ENCODE measurements at regions not wholly inside any gene's neighbourhood (a gene's known extent, or its start where the extent isn't known, plus 50 kb on each side); places are given as distances from the start of the nearest gene placed in this dataset.

GRCh38 chr4:154047733-154048132, 258.9 kb upstream of the SFRP2 start:
- TF ChIP-seq CTCF (IDR thresholded peaks at IDR 0.05; ENCODE audit: insufficient read depth in 1 of 2, low read depth in 1 of 2, low read length in 1 of 2, severe bottlenecking in 1 of 2, unreplicated experiment in 1 of 2): no peak
- Histone ChIP-seq H3K4me3 (ENCODE audit: low read depth, low read length) (no peak overlapping the region), H3K9me3 (no peaks in the 10 kb centered on the region), H3K4me1 (no peaks in the 10 kb centered on the region), H3K36me3 (ENCODE audit: control insufficient read depth, insufficient read depth, low read length) (no peaks in the 10 kb centered on the region), H3K27me3 (replicated peaks; ENCODE audit: control insufficient read depth, insufficient read depth, low read length) (no peaks in the 10 kb centered on the region)
- CTCF ChIA-PET: no interaction called here
- intact Hi-C loops (cut with micrococcal nuclease; ENCODE audit: unreplicated experiment): no loop called here
- no peak for DNase-seq
- H3K27me3 Mint-ChIP-seq (ENCODE audit: insufficient read depth, unreplicated experiment): peaks cover 4% of the 10 kb centered on the region
- H3K4me3 Mint-ChIP-seq (ENCODE audit: unreplicated experiment): no peak overlapping the region
- no peaks in the 10 kb centered on the region for H3K4me1 Mint-ChIP-seq (ENCODE audit: low read depth, unreplicated experiment)
- H3K36me3 Mint-ChIP-seq (ENCODE audit: insufficient read depth, unreplicated experiment): no peaks in the 10 kb centered on the region
- no peak overlapping the region for H3K27ac Mint-ChIP-seq (ENCODE audit: unreplicated experiment)
- POLR2A ChIA-PET: no interaction called here
- no TSS peak for BruUV-seq (replicated peaks)
- peaks cover 10% of the 10 kb centered on the region for H3K9me3 Mint-ChIP-seq (ENCODE audit: unreplicated experiment)

GRCh38 chr4:154044742-154045485, 256.0 kb upstream of the SFRP2 start:
- CTCF ChIA-PET: no interaction called here
- no peak for TF ChIP-seq CTCF (IDR thresholded peaks at IDR 0.05; ENCODE audit: insufficient read depth in 1 of 2, low read depth in 1 of 2, low read length in 1 of 2, severe bottlenecking in 1 of 2, unreplicated experiment in 1 of 2)
- no peaks in the 10 kb centered on the region for H3K9me3 ChIP-seq
- Mint-ChIP-seq H3K4me1 (ENCODE audit: low read depth, unreplicated experiment) (no peaks in the 10 kb centered on the region), H3K27me3 (ENCODE audit: insufficient read depth, unreplicated experiment) (peaks cover 4% of the 10 kb centered on the region), H3K36me3 (ENCODE audit: insufficient read depth, unreplicated experiment) (no peaks in the 10 kb centered on the region), H3K4me3 (ENCODE audit: unreplicated experiment) (no peak overlapping the region), H3K9me3 (ENCODE audit: unreplicated experiment) (no peaks in the 10 kb centered on the region), H3K27ac (ENCODE audit: unreplicated experiment) (no peak overlapping the region)
- no peaks in the 10 kb centered on the region for H3K27me3 ChIP-seq (replicated peaks; ENCODE audit: control insufficient read depth, insufficient read depth, low read length)
- DNase-seq: no peak
- POLR2A ChIA-PET: no interaction called here
- no peaks in the 10 kb centered on the region for H3K4me1 ChIP-seq
- no TSS peak for BruUV-seq (replicated peaks)
- no peaks in the 10 kb centered on the region for H3K36me3 ChIP-seq (ENCODE audit: control insufficient read depth, insufficient read depth, low read length)
- no peak overlapping the region for H3K4me3 ChIP-seq (ENCODE audit: low read depth, low read length)
- intact Hi-C loops (cut with micrococcal nuclease; ENCODE audit: unreplicated experiment): no loop called here

- Mint-ChIP-seq H3K27ac (ENCODE audit: unreplicated experiment) (no peak overlapping the region), H3K4me1 (ENCODE audit: low read depth, unreplicated experiment) (no peaks in the 10 kb centered on the region), H3K4me3 (ENCODE audit: unreplicated experiment) (no peak overlapping the region), H3K9me3 (ENCODE audit: unreplicated experiment) (no peaks in the 10 kb centered on the region), H3K36me3 (ENCODE audit: insufficient read depth, unreplicated experiment) (no peaks in the 10 kb centered on the region), H3K27me3 (ENCODE audit: insufficient read depth, unreplicated experiment) (peaks cover 4% of the 10 kb centered on the region)
- no peaks in the 10 kb centered on the region for H3K27me3 ChIP-seq (replicated peaks; ENCODE audit: control insufficient read depth, insufficient read depth, low read length)
- TF ChIP-seq CTCF (IDR thresholded peaks at IDR 0.05; ENCODE audit: insufficient read depth in 1 of 2, low read depth in 1 of 2, low read length in 1 of 2, severe bottlenecking in 1 of 2, unreplicated experiment in 1 of 2): no peak
- ChIA-PET CTCF (no interaction called here), POLR2A (no interaction called here)
- DNase-seq: no peak
- BruUV-seq (replicated peaks): no TSS peak
- H3K36me3 ChIP-seq (ENCODE audit: control insufficient read depth, insufficient read depth, low read length): no peaks in the 10 kb centered on the region
- no peak overlapping the region for H3K4me3 ChIP-seq (ENCODE audit: low read depth, low read length)
- no peaks in the 10 kb centered on the region for H3K9me3 ChIP-seq
- intact Hi-C loops (cut with micrococcal nuclease; ENCODE audit: unreplicated experiment): no loop called here
- no peaks in the 10 kb centered on the region for H3K4me1 ChIP-seq
Observed at GRCh38 chr4:154044108-154044531, 255.2 kb upstream of the SFRP2 start.

Data from Caco-2 (cell line).